GDM1 (cell line): ENCODE measurements at regions not wholly inside any gene's neighbourhood (a gene's known extent, or its start where the extent isn't known, plus 50 kb on each side); places are given as distances from the start of the nearest gene placed in this dataset.

Experiments used
- DNase-seq: peaks from one replicate; lab custom pipeline; 2025; lab: John Stamatoyannopoulos, UW

DNA sequence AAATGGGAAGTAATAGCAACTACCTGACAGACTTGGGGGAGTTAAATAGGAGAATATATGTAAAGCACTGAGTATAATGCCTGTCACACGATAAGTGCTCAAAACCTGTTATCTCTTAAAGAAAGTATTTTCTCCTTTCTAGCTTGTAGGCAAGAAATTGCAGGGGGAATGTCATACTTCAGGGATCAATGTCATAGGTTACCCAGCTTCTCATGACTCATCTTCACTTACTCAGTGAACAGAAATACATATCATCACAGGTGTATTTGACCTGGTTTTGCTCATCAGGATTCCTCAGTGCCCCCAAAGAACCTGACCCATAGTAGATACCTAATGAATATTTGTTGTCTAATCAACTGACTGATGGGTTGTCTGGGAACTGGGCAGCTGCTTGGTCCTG lies 285.0 kb upstream of the ATP2B1 start:
- no peak for DNase-seq

DNA sequence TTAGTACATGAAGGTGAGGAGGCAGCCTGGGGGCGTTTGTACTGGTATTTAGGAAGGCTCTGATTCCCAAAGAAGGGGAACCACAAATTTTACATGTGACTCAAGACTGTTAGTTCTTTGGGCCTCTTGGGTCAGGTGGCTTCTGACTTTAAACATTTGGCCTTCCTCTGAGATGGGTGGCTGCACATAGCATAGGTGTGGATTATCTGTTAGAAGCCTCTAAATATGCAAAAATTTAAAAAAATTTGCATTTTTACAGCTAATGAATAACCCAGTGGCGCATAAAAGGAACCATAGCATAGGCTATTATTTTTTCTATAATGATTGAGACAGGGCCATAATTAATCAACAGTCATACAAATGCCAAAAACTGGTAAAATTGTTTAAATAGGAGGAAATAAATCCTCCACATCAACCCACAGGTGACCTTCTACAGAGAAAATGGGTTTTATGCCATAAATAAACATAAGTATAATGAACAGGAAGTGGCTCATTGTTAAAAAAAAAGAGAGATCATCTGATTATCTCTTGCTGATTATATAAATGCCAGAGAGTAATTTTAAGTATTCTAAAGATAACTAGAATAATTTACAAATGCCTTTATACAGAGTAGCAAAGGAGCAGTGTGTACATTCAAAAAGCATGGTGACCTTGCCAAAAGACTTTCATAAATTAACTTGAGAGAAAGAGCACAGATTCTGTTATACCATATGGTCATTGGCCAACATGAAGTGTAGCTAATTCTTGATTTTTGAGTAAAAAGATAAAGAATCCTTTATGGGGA lies 284.2 kb upstream of the ATP2B1 start:
- no peak for DNase-seq

DNA sequence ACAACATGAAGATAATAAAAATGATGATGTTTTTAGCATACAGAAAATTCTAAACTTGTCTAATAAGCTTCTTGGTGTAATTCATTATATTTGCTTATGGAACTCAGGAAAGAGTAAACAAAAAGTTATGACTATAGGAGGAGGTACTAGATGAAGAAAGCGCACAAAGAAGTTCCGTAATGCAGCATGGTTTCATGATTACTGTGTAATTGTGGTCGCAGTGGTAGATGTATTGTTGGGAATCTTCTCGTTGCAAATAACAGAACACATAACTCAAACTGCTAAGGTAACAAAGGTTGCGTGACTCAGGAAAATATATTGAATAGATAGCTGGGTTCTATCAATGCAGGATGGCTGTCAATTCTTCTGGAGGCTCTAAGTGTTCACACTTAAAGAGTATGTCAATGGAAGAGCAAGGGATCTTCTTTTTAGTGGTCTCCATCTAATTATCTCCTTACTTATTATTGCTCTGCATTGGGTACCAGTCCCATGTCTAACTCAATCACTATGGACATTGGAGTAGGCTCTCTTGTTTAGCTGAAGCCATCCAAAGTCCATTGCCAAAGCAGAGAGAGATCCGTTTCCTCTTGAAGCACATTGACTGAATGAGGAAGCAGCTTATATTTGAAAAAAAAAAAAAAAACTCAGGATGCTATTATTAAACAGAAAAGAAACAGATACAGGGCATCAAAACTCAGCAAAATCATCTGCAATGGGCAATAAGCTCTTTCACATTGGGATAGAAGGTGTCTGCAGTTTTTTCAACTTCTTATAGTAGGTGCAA lies 283.4 kb upstream of the ATP2B1 start:
- no peak for DNase-seq

DNA sequence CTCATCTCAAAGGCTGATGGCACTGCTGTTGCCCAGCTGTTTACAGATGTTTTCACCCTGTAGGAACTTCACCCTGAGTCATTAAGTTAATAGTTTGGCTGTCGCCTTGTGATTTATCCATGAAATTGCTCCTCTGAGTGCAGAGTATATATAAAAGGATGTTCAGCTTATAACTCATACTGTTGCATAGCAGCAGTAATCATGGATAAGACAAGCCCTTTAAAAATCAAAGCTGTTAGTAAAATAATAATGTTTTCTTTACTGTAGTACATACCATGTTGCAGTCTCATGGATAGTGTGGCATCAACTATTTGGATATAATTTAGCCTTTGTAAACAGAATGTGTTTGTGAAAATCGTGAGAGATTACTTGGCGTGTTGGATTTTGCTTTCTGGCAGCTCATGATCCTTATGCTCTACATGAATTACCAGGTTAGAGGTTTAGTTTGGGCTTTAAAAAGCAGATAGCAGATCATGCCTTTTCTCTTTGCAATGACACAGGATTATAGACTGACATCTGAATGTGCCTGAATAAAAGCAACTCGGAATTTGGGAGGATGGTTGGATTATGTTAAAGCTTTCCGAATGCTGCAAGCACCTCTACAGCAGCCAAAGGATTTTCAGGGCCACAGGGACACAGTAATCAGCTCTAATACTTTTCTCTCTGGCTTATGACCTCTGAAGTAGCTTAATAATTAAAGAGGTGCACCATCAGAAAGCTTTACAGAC lies 279.7 kb upstream of the ATP2B1 start:
- DNase-seq, result no peak

DNA sequence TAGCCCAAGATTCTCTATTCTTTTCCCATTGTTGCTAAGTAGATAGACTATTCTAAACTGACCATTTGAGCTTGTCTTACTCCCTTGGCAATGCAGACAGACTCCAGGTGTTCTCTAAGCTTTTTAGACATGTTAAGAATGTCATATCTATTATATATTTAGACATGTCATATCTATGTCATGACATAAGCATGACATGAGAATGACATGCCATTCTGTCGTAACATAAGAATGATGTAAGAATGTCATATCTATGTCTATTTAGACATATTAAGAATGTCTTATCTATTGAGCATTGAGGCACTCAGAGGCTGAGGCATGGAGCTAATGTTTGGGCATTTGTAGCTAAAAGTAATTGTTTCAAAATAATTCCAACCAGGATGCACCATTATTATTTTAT lies 277.3 kb upstream of the ATP2B1 start:
- no peak for DNase-seq

DNA sequence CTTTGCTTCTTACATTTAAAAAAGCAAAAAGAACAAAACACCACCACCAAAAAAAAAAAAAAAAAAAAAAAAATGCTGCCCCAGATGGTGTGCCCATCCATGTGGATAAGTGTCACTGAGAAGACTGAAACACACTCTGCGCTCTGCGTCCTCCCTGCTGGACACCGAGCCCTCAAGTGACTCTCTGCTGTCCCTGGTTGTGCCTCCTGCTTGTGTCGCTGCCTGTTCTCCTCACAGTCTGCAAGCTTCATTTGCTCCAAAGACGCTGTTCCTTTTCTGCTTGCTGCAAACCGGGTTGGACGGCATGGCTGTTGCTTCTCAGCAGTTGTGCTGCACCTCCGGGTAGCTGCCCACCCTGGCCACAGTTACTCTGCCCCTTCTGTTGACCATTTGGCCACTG lies 276.2 kb upstream of the ATP2B1 start:
- no peak for DNase-seq

DNA sequence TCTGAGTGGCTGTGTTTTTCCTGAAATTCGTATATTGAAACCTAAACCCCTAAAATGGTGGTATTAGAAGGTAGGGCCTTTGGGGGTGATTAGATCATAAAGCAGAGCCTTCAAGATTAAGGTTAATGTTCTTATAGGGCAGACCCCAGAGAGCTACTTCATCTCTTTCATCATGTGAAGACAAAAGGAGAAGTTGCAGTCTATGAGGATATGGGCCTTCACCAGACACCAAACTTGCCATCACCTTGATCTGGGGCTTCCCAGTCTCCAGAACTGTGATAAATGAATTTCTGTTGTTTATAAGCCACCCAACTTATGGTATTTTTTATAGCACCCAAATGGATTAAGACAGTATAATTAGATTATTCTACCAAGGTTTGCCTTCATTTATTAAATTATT lies 275.0 kb upstream of the ATP2B1 start:
- no peak for DNase-seq

DNA sequence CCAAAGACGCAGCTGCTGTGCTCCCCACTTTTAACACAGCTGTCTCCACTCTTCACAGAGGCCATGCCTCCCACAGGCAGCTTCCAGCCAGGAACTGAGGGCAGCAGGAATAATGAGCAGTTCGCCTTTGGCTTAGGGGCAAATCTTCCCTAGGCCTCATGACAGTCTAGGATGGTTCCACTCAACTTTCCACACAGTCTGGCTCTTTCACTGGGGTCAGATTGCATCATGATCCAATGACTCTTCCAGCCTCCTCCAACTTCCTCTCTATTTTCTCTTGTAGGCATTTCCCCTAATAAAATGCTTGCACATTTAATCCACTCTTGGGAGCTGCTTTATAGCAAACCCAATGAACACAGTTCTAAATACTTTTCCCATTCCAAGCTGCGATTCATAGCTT lies 271.6 kb upstream of the ATP2B1 start:
- no peak for DNase-seq

DNA sequence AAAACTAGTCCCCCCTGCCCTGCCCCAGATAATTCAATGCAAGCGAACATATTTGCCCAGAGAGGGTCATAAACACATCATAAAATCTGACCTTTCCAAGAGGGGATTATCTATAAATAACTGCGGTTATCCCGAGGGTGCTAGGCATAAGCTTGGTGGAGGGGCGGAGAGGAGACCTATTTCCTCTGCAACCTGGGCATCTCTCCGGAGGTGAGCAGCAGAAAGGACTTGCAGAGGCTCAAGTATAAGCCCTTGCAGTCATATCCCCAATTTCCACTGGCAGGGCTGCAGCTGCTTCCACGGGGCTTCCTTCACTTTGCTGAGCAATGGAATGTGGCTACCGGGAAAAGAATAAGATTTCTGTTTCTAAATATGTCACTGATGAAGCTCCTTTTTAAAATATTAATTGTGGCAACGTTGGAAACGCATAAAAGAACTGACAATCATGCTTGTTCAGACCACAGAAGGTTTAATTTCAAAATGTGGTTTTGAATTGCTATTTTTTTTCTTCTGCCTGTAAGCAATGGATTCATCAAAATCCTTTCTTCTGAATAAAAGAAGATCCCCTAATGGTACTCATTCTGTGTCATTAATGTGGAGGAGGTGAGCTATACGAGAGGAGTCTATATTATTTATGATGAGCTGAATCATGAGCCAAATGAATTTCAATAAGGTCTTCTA lies 268.9 kb upstream of the ATP2B1 start:
- DNase-seq, result no peak

DNA sequence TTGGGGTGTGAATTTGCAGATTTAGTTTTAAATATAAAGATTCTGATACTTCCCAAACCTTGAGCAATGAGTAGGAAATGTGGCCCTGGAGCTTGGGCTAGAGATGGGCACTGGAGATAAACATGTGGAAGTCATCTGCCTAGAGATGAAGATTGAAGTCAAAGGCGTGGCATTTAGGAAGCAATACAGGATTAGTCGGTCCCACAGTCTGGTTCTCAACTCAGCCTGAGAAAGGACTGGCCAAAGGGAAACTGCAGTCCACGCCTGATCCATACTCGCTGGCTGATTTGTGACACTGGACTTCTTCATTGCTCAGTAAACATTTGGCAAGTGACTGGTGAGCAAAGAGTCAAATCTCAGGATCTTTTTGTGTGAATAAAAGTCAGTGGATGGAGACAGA lies 268.2 kb upstream of the ATP2B1 start:
- no peak for DNase-seq

DNA sequence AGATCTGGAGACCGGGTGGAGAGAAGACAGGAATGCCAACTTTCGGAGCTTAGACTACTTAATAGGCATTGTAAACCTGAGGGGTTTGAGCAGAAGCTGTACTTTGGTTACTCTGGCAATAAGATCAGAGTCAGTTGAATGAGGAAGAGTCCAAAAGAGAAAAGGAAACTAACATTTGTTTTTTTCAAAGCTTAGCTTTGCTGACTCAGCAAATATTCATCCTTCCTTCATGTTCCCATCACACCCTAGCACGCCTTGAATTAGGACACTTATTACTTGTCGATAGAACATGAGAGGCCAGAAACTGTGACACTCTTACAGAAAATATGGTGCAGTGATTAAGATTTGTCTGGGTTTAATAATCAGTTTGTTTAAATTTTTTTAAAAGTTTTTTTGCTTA lies 266.9 kb upstream of the ATP2B1 start:
- no peak for DNase-seq

DNA sequence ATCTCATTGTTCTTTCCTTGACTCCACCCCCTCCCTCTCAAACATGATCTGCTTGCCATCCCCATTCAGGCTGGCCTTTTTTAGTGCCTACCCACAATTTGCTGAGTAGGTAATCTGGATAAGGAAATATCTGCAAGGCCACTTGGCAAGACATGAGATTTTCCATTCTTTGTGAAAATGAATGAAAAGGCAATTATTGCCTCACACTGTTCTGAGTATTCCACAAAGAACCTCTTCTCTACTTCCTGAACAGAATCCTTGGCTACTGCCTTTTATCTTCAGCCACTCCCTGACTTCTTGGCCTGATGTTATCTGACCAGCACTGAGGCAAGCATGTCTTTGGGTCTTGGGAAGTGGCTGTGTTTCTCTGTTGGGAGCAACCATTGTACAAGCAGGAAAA lies 263.2 kb upstream of the ATP2B1 start:
- DNase-seq, result no peak

DNA sequence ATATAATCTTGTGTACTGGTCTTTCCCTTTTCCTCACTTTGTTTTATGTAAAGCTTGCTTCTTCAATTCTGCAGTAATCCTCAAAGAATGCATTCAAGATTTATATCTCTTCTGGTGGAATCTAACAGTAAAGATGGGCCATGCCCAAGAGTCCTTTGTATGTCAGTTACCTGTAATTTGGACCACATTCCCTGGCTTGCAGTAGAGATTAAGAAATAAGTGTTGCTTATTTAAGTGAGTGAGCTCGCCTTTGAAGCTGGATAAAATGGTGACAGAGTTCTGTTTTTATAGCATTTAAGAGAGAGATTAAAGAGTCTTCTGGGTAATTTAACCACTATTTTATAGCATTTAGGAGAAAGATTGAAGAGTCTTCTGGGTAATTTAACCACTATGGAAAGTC lies 262.1 kb upstream of the ATP2B1 start:
- DNase-seq, result no peak

DNA sequence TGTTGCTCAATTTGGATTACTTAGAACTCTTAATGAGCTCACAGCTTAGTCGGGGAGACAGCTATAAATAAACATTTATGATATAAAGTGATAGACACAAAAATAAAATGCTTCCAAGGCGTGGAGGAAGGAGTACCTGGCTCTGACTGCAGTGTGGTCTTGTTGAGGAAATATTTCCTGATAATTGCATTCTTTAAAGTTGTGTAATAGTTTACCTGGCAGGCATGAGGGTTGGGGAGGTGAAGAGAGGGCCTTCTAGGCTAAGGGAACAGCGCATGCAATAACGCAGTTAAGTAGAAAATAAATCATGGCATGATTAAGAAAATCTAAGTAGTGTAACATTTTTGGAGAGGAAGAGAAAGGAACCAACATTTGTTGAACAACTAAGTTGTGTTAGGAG lies 260.5 kb upstream of the ATP2B1 start:
- DNase-seq, result no peak

DNA sequence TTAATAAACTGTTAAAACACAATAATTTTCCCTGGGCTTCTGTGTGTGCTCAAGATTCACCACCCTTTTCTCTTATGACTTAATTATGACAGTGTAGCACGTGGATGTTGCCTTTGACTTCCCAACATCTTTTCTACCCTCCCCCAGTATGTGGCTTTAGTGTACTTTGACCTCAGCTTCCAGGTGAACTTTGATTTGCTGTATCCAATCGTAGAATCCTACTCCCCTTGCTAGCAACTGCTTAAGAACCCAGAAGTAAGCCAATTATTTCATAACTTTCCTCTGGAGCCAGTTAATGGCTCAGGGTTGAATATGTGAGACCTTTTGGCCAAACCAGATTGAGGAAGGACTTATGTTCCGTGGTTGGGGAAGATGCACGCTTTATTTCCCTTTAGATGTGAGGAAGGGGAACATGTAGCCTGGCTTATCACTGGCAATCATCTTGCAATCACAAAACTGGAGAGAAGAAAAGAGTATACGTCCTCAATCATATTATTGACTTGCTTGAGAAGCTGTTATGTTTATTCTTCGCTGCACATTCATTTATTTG lies 259.6 kb upstream of the ATP2B1 start:
- DNase-seq, result no peak

DNA sequence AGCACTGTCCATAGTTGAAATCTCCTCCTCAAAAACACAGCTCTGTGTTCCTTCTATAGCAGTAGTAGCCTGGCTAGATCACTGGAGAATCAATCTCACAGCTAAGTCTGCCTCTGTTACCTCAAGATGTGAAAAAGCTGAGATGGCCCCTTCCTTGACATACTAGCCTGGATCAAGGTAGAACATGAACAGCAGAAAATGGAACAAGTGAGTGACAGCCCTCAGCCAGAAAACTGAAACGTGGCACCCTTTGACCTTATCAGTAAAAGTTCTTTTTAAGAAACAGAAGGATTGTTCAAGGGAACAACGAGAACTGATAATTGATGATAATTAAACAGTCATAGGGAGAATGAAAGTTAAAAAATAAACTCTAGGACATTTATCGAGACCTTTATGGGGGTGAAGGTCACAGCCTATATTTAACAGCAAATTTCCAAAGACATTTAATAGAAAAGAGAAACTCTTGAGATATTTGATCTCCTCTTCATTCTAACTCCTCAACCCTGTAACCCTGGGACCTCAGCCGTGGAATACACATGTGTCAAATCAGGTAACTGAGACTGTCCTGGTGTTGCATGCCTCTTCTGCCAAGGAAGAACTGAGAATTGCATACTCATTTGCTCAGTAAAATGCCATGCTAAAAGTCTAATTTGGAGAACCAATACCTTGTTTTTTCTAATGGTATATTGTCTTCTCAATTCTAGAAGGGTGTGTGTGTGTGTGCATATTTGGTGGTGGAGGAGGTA lies 258.0 kb upstream of the ATP2B1 start:
- no peak for DNase-seq

DNA sequence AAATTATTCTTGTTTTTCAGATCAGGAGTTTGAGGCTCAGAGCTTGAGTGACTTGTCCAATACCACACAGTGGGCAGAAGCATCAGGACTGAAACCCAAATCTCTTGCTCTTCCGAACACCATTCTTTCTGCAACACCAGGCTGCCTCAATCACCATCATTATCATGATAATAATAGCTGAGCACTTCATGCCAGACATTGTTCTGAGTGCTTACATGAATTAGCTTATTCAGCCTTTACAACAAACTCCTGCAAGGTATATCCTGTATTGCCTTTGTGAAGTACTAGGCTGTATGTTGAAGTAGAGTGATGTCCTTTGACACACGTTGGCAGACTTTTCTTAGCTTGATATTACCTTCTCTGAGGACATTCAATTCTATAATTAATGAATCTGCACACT lies 257.4 kb upstream of the ATP2B1 start:
- no peak for DNase-seq

DNA sequence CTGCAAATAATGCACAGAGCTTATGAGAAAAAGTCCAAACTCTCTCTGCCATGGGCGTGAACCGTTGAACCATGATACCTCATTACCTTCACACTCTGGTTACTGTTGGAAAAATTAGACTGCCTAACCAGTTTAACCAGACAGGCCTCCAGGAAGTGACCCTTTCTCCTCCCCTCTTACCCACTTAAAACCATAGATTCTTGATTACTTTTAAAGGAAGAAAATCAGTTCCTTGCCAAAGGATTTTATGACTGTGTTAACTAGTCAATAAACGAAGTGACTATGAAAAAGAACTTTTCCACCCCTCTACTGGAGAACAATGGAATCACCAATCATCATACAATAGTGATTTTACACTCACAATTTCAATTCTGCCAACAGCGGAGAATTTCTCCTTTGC lies 254.0 kb upstream of the ATP2B1 start:
- no peak for DNase-seq

DNA sequence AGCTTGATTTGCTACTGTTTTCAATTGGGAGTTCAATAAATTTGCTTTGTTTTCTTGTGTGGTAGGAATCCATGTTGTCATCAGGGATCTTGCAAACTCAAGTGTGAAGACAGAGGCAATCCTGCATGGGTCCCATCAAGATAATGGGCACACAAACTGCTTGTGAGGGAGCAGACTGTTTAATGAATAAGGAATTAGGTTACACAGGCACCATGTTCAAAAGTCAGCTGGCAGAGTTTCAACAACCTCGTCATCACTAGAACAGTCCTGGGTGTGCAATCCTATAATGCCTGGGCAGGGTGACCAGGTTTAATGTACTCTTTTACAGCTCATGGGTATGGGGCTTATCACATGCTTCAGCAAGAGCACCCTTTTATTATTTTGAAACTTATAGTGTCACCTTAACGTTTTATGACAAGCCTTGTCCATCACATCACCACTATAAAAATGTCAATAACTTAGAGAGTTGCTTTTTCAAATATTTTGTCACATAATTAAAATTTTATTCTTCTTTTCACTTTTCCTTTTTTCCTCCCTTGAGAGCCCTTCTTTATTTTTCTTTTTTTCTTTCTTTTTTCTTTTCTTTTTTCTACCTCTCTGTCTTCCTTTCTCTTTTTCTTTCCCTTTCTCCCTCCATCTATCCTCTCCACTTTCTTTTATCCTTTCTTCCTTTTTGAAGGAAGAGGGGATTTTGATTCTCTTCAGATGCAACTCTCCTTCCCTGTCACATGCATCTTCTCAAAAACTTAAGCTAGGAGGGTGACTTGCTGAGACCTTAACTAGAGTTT lies 252.2 kb upstream of the ATP2B1 start:
- DNase-seq, result no peak

DNA sequence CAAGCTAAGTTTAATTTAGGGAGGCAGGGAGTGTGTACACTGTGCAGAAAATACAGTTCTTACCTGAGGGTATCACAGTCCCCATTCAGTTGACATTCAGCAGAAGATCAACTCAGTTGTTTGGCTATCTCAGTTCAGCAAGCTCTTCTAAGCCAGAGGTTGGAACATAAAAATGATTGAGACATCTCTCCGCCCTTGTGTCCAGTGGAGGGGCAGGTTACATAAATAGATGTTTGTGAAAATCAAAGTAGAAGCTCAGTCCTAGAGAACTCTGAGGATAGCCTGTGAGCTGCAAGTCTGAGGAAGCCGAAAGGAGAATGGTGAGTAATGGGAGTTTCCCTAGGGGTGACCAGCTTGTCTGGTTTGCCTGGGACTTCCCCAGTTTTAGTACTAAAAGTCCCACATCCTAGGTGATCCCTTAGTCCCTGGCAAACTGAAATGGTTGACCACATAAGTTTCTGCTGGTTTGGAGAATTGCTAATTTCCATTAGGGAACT lies 251.4 kb upstream of the ATP2B1 start:
- DNase-seq, result no peak
